ENCODE measurements at regions not wholly inside any gene's neighbourhood (a gene's known extent, or its start where the extent isn't known, plus 50 kb on each side); places are given as distances from the start of the nearest gene placed in this dataset.

GRCh38 chr20:60326821-60327220 lies 368.6 kb downstream of the CDH26 start:
- TF ChIP-seq CTCF (conservative IDR thresholded peaks at IDR 0.05; ENCODE audit: low read depth, low read length) (no peak), EZH2 (IDR thresholded peaks at IDR 0.05; ENCODE audit: low read length, unreplicated experiment) (no peak)
